ENCODE measurements at regions not wholly inside any gene's neighbourhood (a gene's known extent, or its start where the extent isn't known, plus 50 kb on each side); places are given as distances from the start of the nearest gene placed in this dataset.

- no peaks in the 10 kb centered on the region for H3K36me3 ChIP-seq (ENCODE audit: control insufficient read depth, insufficient read depth, low read length)
- no peak overlapping the region for H3K4me3 ChIP-seq (ENCODE audit: insufficient read depth, low read depth, low read length)
- no peak overlapping the region for H3K27ac ChIP-seq (ENCODE audit: insufficient read depth, low read depth, low read length, poor library complexity, severe bottlenecking)
- no peaks in the 10 kb centered on the region for H3K4me1 ChIP-seq (ENCODE audit: control insufficient read depth, insufficient read depth, low read length)
- no peaks in the 10 kb centered on the region for H3K27me3 ChIP-seq (ENCODE audit: control insufficient read depth, insufficient read depth, low read length, poor library complexity, severe bottlenecking)
- H3K9me3 ChIP-seq (ENCODE audit: control insufficient read depth, low read length): no peaks in the 10 kb centered on the region
- 100% methylated on average over 1 of the region's 6 CpGs; no CpG with 5 or more reads in 1 of the 2 experiments for WGBS, 2 experiments
Observed at GRCh38 chr7:113000316-113001020, 86.2 kb downstream of the GPR85 start.

GRCh38 chr7:112997831-112998230 lies 88.8 kb downstream of the GPR85 start:
- Histone ChIP-seq H3K4me1 (ENCODE audit: control insufficient read depth, insufficient read depth, low read length) (no peaks in the 10 kb centered on the region), H3K4me3 (ENCODE audit: insufficient read depth, low read depth, low read length) (no peak overlapping the region), H3K27ac (ENCODE audit: insufficient read depth, low read depth, low read length, poor library complexity, severe bottlenecking) (no peak overlapping the region), H3K9me3 (ENCODE audit: control insufficient read depth, low read length) (no peaks in the 10 kb centered on the region), H3K27me3 (ENCODE audit: control insufficient read depth, insufficient read depth, low read length, poor library complexity, severe bottlenecking) (no peaks in the 10 kb centered on the region), H3K36me3 (ENCODE audit: control insufficient read depth, insufficient read depth, low read length) (no peaks in the 10 kb centered on the region)
- WGBS, 2 experiments: 92 to 100% methylated on average over 2 of the region's 2 CpGs

DNA sequence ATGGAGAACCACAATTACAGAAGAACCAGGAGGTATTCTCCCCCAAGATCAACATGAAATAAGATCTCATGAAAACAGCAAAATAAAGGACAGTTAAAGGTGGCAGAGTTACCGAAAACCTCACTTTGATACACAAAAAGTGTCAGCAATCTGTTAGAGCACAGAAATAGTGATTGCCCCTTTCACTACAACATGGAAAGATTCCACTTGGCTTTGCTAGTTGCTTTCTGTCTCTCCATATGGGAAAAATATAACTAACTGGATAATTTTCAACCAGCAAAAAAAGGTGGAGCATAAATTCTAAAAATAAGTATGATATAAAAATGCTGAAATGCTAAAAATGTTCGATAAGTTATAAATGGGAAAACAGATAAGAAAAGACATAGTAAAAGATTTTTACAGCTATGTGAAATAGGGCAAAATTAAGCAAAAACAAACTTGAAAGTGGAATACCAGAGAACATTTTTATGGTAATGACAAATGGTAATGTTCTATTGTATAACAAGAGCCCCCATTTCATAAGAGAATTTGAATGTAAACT lies 90.2 kb downstream of the GPR85 start:
- Histone ChIP-seq H3K4me1 (ENCODE audit: control insufficient read depth, insufficient read depth, low read length) (no peaks in the 10 kb centered on the region), H3K4me3 (ENCODE audit: insufficient read depth, low read depth, low read length) (no peak overlapping the region), H3K27ac (ENCODE audit: insufficient read depth, low read depth, low read length, poor library complexity, severe bottlenecking) (no peak overlapping the region), H3K36me3 (ENCODE audit: control insufficient read depth, insufficient read depth, low read length) (no peaks in the 10 kb centered on the region), H3K27me3 (ENCODE audit: control insufficient read depth, insufficient read depth, low read length, poor library complexity, severe bottlenecking) (no peaks in the 10 kb centered on the region), H3K9me3 (ENCODE audit: control insufficient read depth, low read length) (no peaks in the 10 kb centered on the region)
- WGBS, 2 experiments: 90 to 96% methylated on average over 2 of the region's 2 CpGs

DNA sequence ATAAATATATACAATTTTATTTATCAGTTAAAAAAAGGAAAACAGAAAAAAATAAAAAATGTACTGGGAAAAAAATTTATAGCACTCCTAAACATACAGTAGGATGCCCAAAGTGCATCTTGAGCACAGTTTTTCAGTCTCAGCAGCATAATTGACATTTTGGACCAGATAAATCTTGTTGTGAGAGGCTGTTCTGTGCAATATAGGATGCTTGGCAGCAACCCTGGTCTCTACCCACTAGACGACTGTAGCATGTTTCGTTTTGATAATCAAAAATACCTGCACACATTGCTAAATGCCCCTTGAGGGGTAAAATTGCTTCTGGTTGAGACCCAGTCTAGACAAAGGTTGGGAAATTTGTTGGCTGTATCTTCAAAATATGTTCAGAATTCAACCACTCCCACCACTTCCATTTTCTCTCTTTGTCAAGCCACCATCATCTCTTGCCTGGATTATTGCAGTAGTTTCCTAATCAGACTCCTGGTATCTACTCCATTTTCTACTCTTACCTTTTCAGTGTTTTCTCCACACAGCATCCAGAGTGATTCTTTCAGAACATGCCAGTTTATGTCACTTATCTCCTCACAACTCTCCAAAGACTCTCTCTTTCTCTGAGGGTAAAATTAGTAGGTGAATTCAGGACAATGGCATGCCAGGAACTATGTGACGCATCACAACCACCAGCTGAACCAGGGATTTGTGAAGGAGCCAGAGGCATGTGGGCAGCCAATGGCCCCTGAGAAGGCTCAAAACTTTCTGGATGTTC lies 91.4 kb downstream of the GPR85 start:
- Histone ChIP-seq H3K27me3 (ENCODE audit: control insufficient read depth, insufficient read depth, low read length, poor library complexity, severe bottlenecking) (no peaks in the 10 kb centered on the region), H3K27ac (ENCODE audit: insufficient read depth, low read depth, low read length, poor library complexity, severe bottlenecking) (no peak overlapping the region), H3K4me1 (ENCODE audit: control insufficient read depth, insufficient read depth, low read length) (no peaks in the 10 kb centered on the region), H3K36me3 (ENCODE audit: control insufficient read depth, insufficient read depth, low read length) (no peaks in the 10 kb centered on the region), H3K9me3 (ENCODE audit: control insufficient read depth, low read length) (no peaks in the 10 kb centered on the region), H3K4me3 (ENCODE audit: insufficient read depth, low read depth, low read length) (no peak overlapping the region)
- WGBS, 2 experiments: 93 to 94% methylated on average over 2 to 3 of the region's 3 CpGs

GRCh38 chr7:112994656-112995055 lies 92.0 kb downstream of the GPR85 start:
- Histone ChIP-seq H3K36me3 (ENCODE audit: control insufficient read depth, insufficient read depth, low read length) (no peaks in the 10 kb centered on the region), H3K27ac (ENCODE audit: insufficient read depth, low read depth, low read length, poor library complexity, severe bottlenecking) (no peak overlapping the region), H3K4me3 (ENCODE audit: insufficient read depth, low read depth, low read length) (no peak overlapping the region), H3K4me1 (ENCODE audit: control insufficient read depth, insufficient read depth, low read length) (no peaks in the 10 kb centered on the region), H3K27me3 (ENCODE audit: control insufficient read depth, insufficient read depth, low read length, poor library complexity, severe bottlenecking) (no peaks in the 10 kb centered on the region), H3K9me3 (ENCODE audit: control insufficient read depth, low read length) (no peaks in the 10 kb centered on the region)
- WGBS, 2 experiments: 91 to 92% methylated on average over 3 of the region's 3 CpGs

DNA sequence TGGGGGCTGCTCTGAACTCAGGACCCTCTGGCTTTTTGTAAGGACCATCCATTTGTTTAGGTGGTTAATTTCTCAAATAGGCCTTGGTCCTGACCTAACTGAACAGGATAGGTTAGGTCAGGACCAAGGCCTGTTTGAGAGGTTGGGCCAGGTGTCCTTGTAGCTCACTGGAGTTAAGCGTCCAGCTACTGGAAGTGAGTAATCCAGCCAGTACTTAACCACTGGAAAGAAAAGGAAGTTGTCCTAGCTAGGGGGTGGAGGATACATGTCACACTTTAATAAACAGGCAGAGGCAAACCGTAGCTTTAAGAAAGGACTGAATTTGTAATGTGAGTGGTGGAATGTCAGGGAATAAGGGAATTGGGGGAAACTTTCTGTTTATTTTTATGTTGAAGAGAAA lies 96.0 kb downstream of the GPR85 start:
- WGBS, 2 experiments: 83 to 87% methylated on average over 2 of the region's 2 CpGs
- no peaks in the 10 kb centered on the region for H3K9me3 ChIP-seq (ENCODE audit: control insufficient read depth, low read length)

DNA sequence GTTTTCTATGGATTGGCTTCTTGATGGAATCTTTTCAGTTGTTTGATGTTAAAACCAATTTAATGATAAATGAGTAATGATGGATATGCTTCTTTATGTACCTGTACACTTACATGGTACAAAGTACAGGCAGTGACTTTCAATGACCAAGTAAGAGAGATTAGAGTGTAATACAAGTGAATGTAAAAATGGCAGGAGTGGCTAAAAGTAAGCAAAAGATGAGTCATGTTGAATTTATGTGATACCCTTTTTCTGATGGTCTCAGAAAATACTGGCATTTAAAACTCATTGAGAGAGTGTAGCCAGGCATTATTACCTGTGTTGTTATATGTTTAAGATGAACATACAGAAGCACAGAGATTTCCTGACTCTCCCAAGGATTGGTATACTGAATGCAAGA lies 97.1 kb downstream of the GPR85 start:
- Histone ChIP-seq H3K9me3 (ENCODE audit: control insufficient read depth, low read length) (no peaks in the 10 kb centered on the region), H3K4me3 (ENCODE audit: insufficient read depth, low read depth, low read length) (no peak overlapping the region), H3K27me3 (ENCODE audit: control insufficient read depth, insufficient read depth, low read length, poor library complexity, severe bottlenecking) (no peaks in the 10 kb centered on the region), H3K4me1 (ENCODE audit: control insufficient read depth, insufficient read depth, low read length) (peaks cover 4% of the 10 kb centered on the region), H3K27ac (ENCODE audit: insufficient read depth, low read depth, low read length, poor library complexity, severe bottlenecking) (no peak overlapping the region), H3K36me3 (ENCODE audit: control insufficient read depth, insufficient read depth, low read length) (no peaks in the 10 kb centered on the region)

More for the DNA sequence above, 96.0 kb downstream of the GPR85 start:
- no peak overlapping the region for H3K27ac ChIP-seq (ENCODE audit: insufficient read depth, low read depth, low read length, poor library complexity, severe bottlenecking)
- H3K4me1 ChIP-seq (ENCODE audit: control insufficient read depth, insufficient read depth, low read length): peaks cover 2% of the 10 kb centered on the region
- H3K27me3 ChIP-seq (ENCODE audit: control insufficient read depth, insufficient read depth, low read length, poor library complexity, severe bottlenecking): no peaks in the 10 kb centered on the region
- no peak overlapping the region for H3K4me3 ChIP-seq (ENCODE audit: insufficient read depth, low read depth, low read length)
- H3K36me3 ChIP-seq (ENCODE audit: control insufficient read depth, insufficient read depth, low read length): no peaks in the 10 kb centered on the region

DNA sequence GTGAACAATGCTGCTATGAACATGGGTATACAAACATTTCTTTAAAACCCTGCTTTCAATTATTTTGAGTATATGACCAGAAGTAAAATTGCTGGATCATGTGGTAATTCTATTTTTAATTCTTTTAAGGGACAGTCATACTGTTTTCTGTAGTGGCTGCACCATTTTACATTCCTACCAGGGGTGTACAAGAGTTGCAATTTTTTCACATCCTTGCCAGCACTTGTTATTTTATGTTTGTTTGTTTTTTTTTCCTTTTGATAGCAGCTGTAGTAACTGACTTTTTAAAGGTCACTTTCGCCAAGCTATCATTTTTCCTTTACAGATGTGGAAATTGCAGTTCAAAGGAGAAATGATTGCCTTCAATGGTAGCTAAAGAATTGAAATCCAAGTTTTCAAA lies 99.5 kb downstream of the GPR85 start:
- no peaks in the 10 kb centered on the region for H3K9me3 ChIP-seq (ENCODE audit: control insufficient read depth, low read length)
- WGBS, 2 experiments: 90% methylated on average over 1 of the region's 1 CpG; no CpG with 5 or more reads in 1 of the 2 experiments
- H3K27me3 ChIP-seq (ENCODE audit: control insufficient read depth, insufficient read depth, low read length, poor library complexity, severe bottlenecking): no peaks in the 10 kb centered on the region
- peaks cover 4% of the 10 kb centered on the region for H3K4me1 ChIP-seq (ENCODE audit: control insufficient read depth, insufficient read depth, low read length)
- H3K36me3 ChIP-seq (ENCODE audit: control insufficient read depth, insufficient read depth, low read length): no peaks in the 10 kb centered on the region
- no peak overlapping the region for H3K4me3 ChIP-seq (ENCODE audit: insufficient read depth, low read depth, low read length)
- H3K27ac ChIP-seq (ENCODE audit: insufficient read depth, low read depth, low read length, poor library complexity, severe bottlenecking): no peak overlapping the region

- Histone ChIP-seq H3K4me1 (ENCODE audit: control insufficient read depth, insufficient read depth, low read length) (peaks cover 4% of the 10 kb centered on the region), H3K4me3 (ENCODE audit: insufficient read depth, low read depth, low read length) (no peak overlapping the region), H3K27ac (ENCODE audit: insufficient read depth, low read depth, low read length, poor library complexity, severe bottlenecking) (no peak overlapping the region), H3K27me3 (ENCODE audit: control insufficient read depth, insufficient read depth, low read length, poor library complexity, severe bottlenecking) (no peaks in the 10 kb centered on the region), H3K9me3 (ENCODE audit: control insufficient read depth, low read length) (no peaks in the 10 kb centered on the region), H3K36me3 (ENCODE audit: control insufficient read depth, insufficient read depth, low read length) (no peaks in the 10 kb centered on the region)
- 59 to 83% methylated on average over 2 to 3 of the region's 3 CpGs for WGBS, 2 experiments
Observed at GRCh38 chr7:112986256-112987031, 100.2 kb downstream of the GPR85 start.
